ENCODE measurements at regions not wholly inside any gene's neighbourhood (a gene's known extent, or its start where the extent isn't known, plus 50 kb on each side); places are given as distances from the start of the nearest gene placed in this dataset.

- Histone ChIP-seq H3K4me3 (ENCODE audit: low read depth in 1 of 3, low read length in 3 of 3) (no peak overlapping the region), H3K9me3 (ENCODE audit: control insufficient read depth in 4 of 4, low read length in 3 of 4) (no peaks in the 10 kb centered on the region), H3K36me3 (ENCODE audit: control insufficient read depth in 4 of 4, insufficient read depth in 3 of 4, low read depth in 1 of 4, low read length in 3 of 4) (no peaks in the 10 kb centered on the region), H3K9ac (ENCODE audit: low read depth in 1 of 2, low read length in 2 of 2) (no peak overlapping the region), H3K27me3 (ENCODE audit: control insufficient read depth in 4 of 4, insufficient read depth in 4 of 4, low read length in 3 of 4) (peaks cover 0 to 4% (median 0%) of the 10 kb centered on the region in 4 donors), H3K27ac (ENCODE audit: low read depth in 1 of 2, low read length in 2 of 2) (no peak overlapping the region), H3K4me1 (ENCODE audit: control insufficient read depth in 4 of 4, insufficient read depth in 4 of 4, low read length in 3 of 4) (no peaks in the 10 kb centered on the region)
- 66% methylated on average over 4 of the region's 4 CpGs for WGBS
- TF ChIP-seq MAX (IDR thresholded peaks at IDR 0.05) (no peak), HNF4G (IDR thresholded peaks at IDR 0.05) (no peak)
- no peak for DNase-seq (ENCODE audit: low spot score)
Measured at GRCh38 chr4:10740891-10741620, 56.5 kb upstream of the CLNK start.

- H3K9me3 ChIP-seq (ENCODE audit: control insufficient read depth in 4 of 4, low read length in 3 of 4): no peaks in the 10 kb centered on the region
- no peak overlapping the region for H3K27ac ChIP-seq (ENCODE audit: low read depth in 1 of 2, low read length in 2 of 2)
- TF ChIP-seq SP1 (IDR thresholded peaks at IDR 0.05) (no peak), GABPA (IDR thresholded peaks at IDR 0.05 in 1 of 2, conservative IDR thresholded peaks at IDR 0.05 in 1 of 2) (no peak), JUND (IDR thresholded peaks at IDR 0.05) (no peak), RXRA (IDR thresholded peaks at IDR 0.05) (no peak), HNF4A (conservative IDR thresholded peaks at IDR 0.05) (no peak), FOXA2 (IDR thresholded peaks at IDR 0.05) (no peak), TAF1 (conservative IDR thresholded peaks at IDR 0.05) (no peak), RAD21 (IDR thresholded peaks at IDR 0.05) (no peak), ATF3 (IDR thresholded peaks at IDR 0.05) (no peak), YY1 (IDR thresholded peaks at IDR 0.05) (no peak), REST (IDR thresholded peaks at IDR 0.05) (no peak), NR2F2 (IDR thresholded peaks at IDR 0.05) (no peak), HNF4G (IDR thresholded peaks at IDR 0.05) (no peak), FOXA1 (IDR thresholded peaks at IDR 0.05) (no peak), CTCF (IDR thresholded peaks at IDR 0.05; ENCODE audit: low read depth, low read length, missing input control) (no peak), MAX (IDR thresholded peaks at IDR 0.05) (no peak), EGR1 (IDR thresholded peaks at IDR 0.05; ENCODE audit: low read depth in 2 of 2) (no peak)
- no peak overlapping the region for H3K9ac ChIP-seq (ENCODE audit: low read depth in 1 of 2, low read length in 2 of 2)
- no peak overlapping the region for H3K4me3 ChIP-seq (ENCODE audit: low read depth in 1 of 3, low read length in 3 of 3)
- no peak for DNase-seq (ENCODE audit: low spot score)
- WGBS: 82% methylated on average over 1 of the region's 1 CpG
- peaks cover 0 to 4% (median 0%) of the 10 kb centered on the region in 4 donors for H3K27me3 ChIP-seq (ENCODE audit: control insufficient read depth in 4 of 4, insufficient read depth in 4 of 4, low read length in 3 of 4)
- H3K36me3 ChIP-seq (ENCODE audit: control insufficient read depth in 4 of 4, insufficient read depth in 3 of 4, low read depth in 1 of 4, low read length in 3 of 4): no peaks in the 10 kb centered on the region
- H3K4me1 ChIP-seq (ENCODE audit: control insufficient read depth in 4 of 4, insufficient read depth in 4 of 4, low read length in 3 of 4): no peaks in the 10 kb centered on the region
Measured at GRCh38 chr4:10740251-10740650, 55.7 kb upstream of the CLNK start.

Measured in liver (tissue), 8 donors.